ENCODE measurements at regions not wholly inside any gene's neighbourhood (a gene's known extent, or its start where the extent isn't known, plus 50 kb on each side); places are given as distances from the start of the nearest gene placed in this dataset.

- TF ChIP-seq CTCF (IDR thresholded peaks at IDR 0.05; ENCODE audit: low read depth, low read length, missing control alignments), result no peak
- in situ Hi-C loops (cut with HindIII; ENCODE audit: low pct_ligation_motif_present, low sequenced_read_pairs), result no loop called here
- no peak overlapping the region for H3K4me3 ChIP-seq (ENCODE audit: low read depth, low read length)
- H3K27me3 ChIP-seq (replicated peaks), result no peaks in the 10 kb centered on the region
- no peak overlapping the region for H3K27ac ChIP-seq
- no peaks in the 10 kb centered on the region for H3K36me3 ChIP-seq (replicated peaks)
- DNase-seq, result no peak
Observed at GRCh38 chr10:37638569-37638968, 218.8 kb downstream of the ZNF248 start.

DNA sequence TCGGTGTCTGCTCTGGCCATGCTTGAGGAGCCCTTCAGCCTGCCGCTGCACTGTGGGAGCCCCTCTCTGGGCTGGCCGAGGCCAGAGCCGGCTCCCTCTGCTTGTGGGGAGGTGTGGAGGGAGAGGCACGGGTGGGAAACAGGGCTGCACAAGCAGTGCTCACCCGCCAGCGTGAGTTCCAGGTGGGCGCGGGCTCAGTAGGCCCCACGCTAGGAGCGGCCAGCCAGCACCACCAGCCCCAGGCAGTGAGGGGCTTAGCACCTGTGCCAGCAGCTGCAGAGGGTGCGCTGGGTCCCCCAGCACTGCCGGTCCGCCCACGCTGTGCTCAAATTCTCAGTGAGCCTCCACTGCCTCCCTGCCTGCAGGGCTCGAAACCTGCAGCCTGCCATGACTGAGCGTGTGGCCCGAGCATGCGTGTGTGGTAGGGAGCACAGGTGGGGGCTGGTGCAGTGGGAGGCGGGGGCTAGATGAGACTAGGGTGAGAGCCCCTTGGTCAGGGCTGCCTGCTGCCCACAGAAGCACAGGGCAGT lies 223.0 kb downstream of the ZNF248 start:
- no peak for TF ChIP-seq CTCF (IDR thresholded peaks at IDR 0.05; ENCODE audit: low read depth, low read length, missing control alignments)
- Histone ChIP-seq H3K27me3 (replicated peaks) (no peaks in the 10 kb centered on the region), H3K27ac (no peak overlapping the region), H3K4me3 (ENCODE audit: low read depth, low read length) (no peak overlapping the region), H3K36me3 (replicated peaks) (no peaks in the 10 kb centered on the region)
- DNase-seq, result no peak
- in situ Hi-C loops (cut with HindIII; ENCODE audit: low pct_ligation_motif_present, low sequenced_read_pairs), result no loop called here

- no peak for DNase-seq
- H3K4me3 ChIP-seq (ENCODE audit: low read depth, low read length), result no peak overlapping the region
- no peaks in the 10 kb centered on the region for H3K27me3 ChIP-seq (replicated peaks)
- in situ Hi-C loops (cut with HindIII; ENCODE audit: low pct_ligation_motif_present, low sequenced_read_pairs), result no loop called here
- no peaks in the 10 kb centered on the region for H3K36me3 ChIP-seq (replicated peaks)
- TF ChIP-seq CTCF (IDR thresholded peaks at IDR 0.05; ENCODE audit: low read depth, low read length, missing control alignments), result no peak
- no peak overlapping the region for H3K27ac ChIP-seq
Observed at GRCh38 chr10:37632641-37633040, 224.8 kb downstream of the ZNF248 start.

- no peak for DNase-seq
- no peaks in the 10 kb centered on the region for H3K27me3 ChIP-seq (replicated peaks)
- no peak for TF ChIP-seq CTCF (IDR thresholded peaks at IDR 0.05; ENCODE audit: low read depth, low read length, missing control alignments)
- H3K4me3 ChIP-seq (ENCODE audit: low read depth, low read length), result no peak overlapping the region
- in situ Hi-C loops (cut with HindIII; ENCODE audit: low pct_ligation_motif_present, low sequenced_read_pairs), result no loop called here
- H3K36me3 ChIP-seq (replicated peaks), result no peaks in the 10 kb centered on the region
- no peak overlapping the region for H3K27ac ChIP-seq
Observed at GRCh38 chr10:37623506-37623905, 233.9 kb downstream of the ZNF248 start.

DNA sequence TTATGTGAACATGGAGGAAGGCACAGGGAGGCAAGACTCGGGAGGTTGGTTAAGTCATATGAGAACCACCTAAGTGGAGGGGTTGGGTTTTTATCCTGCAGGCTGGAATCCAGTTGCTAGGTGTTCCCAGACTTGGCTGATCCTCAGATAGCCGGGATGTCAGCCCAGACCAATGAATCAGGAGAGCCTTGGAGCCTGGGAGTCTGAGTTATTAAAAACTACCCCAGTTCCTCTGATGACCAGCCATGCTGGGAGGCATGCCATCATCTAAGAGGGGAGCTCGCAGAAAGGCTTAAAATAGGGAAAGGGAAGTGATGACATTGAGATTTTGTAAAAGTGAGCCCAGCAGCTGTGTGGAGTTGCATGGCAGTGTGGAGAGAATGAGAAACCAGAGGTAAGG lies 238.1 kb downstream of the ZNF248 start:
- no peak for TF ChIP-seq CTCF (IDR thresholded peaks at IDR 0.05; ENCODE audit: low read depth, low read length, missing control alignments)
- H3K36me3 ChIP-seq (replicated peaks), result no peaks in the 10 kb centered on the region
- DNase-seq, result no peak
- in situ Hi-C loops (cut with HindIII; ENCODE audit: low pct_ligation_motif_present, low sequenced_read_pairs), result no loop called here
- no peak overlapping the region for H3K27ac ChIP-seq
- H3K4me3 ChIP-seq (ENCODE audit: low read depth, low read length), result no peak overlapping the region
- no peaks in the 10 kb centered on the region for H3K27me3 ChIP-seq (replicated peaks)

DNA sequence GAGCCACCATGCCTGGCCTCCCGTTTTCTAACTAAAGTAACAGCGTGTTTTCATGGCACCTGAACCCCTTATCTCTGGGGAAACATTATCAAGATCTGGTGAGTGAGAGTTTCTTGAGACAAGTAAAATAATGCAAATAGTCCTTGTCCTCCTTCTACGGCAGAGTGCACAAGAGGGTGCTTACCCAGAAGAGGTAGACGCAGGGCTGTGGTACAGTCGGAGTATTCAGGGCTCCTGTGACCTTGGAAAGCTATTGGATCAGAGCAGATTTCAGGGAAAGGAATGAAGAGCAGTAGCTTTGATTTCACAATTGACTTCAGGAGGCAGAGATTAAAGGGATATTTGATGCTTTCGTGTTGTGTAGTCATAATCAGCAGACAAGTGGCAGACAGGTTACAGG lies 269.1 kb downstream of the ZNF248 start:
- no peak for TF ChIP-seq CTCF (IDR thresholded peaks at IDR 0.05; ENCODE audit: low read depth, low read length, missing control alignments)
- in situ Hi-C loops (cut with HindIII; ENCODE audit: low pct_ligation_motif_present, low sequenced_read_pairs), result no loop called here

More for the DNA sequence above, 269.1 kb downstream of the ZNF248 start:
- H3K36me3 ChIP-seq (replicated peaks), result no peaks in the 10 kb centered on the region
- DNase-seq, result no peak
- no peak overlapping the region for H3K4me3 ChIP-seq (ENCODE audit: low read depth, low read length)
- no peaks in the 10 kb centered on the region for H3K27me3 ChIP-seq (replicated peaks)
- no peak overlapping the region for H3K27ac ChIP-seq

All from brain microvascular endothelial cell (primary cell).